Common myeloid progenitor, CD34-positive (primary cell): ENCODE measurements at regions not wholly inside any gene's neighbourhood (a gene's known extent, or its start where the extent isn't known, plus 50 kb on each side); places are given as distances from the start of the nearest gene placed in this dataset.

ENCODE experiments used
- CTCF ChIA-PET: fragments of 350-600 bp; sonication (Branson Sonifier 250); formaldehyde crosslinking; loops from one replicate; lab custom pipeline; 2021; ENCODE audit warnings: antibody characterized with exemption; lab: Charles Lee
- POLR2A ChIA-PET: fragments of 350-600 bp; sonication (Branson Sonifier 250); formaldehyde crosslinking; loops from one replicate; lab custom pipeline; 2021; ENCODE audit warnings: antibody characterized with exemption; lab: Charles Lee
- DNase-seq, 3 donors: peaks; one replicate each; pipeline versions ENCODE4 v3.0.0 to v3.0.0-alpha.2; 2013
- H3K27ac ChIP-seq, 2 experiments: 1 replicate in 1 of 2; 2 replicates in 1 of 2; pipeline ENCODE4 v1.7.0; 2013; ENCODE audit warnings: inconsistent platforms in 2 of 2, low read length in 2 of 2, mild to moderate bottlenecking in 2 of 2, low read depth in 1 of 2, moderate library complexity in 1 of 2; ENCODE audit not compliant: severe bottlenecking in 2 of 2, insufficient read depth in 1 of 2, poor library complexity in 1 of 2
- H3K27me3 ChIP-seq, 5 experiments: replicated peaks in 2 of 5; 1 replicate in 3 of 5; 2 replicates in 2 of 5; pipeline versions ENCODE4 v1.6.1 to v1.7.0; 2013; ENCODE audit warnings: low read length in 4 of 5, mild to moderate bottlenecking in 2 of 5, moderate library complexity in 2 of 5, inconsistent platforms in 1 of 5; ENCODE audit not compliant: insufficient read depth in 5 of 5, control insufficient read depth in 4 of 5
- H3K36me3 ChIP-seq, 4 experiments: 1 replicate in 2 of 4; 2 replicates in 2 of 4; pipeline versions ENCODE4 v1.6.1 to v1.7.0; 2013; ENCODE audit warnings: low read length in 3 of 4, control low read depth in 1 of 4, mild to moderate bottlenecking in 1 of 4; ENCODE audit not compliant: control insufficient read depth in 4 of 4, insufficient read depth in 4 of 4
- H3K4me1 ChIP-seq, 4 experiments: 1 replicate in 3 of 4; 2 replicates in 1 of 4; pipeline versions ENCODE4 v1.6.1 to v1.7.1; 2013; ENCODE audit warnings: low read length in 3 of 4, mild to moderate bottlenecking in 3 of 4, control low read depth in 1 of 4, inconsistent platforms in 1 of 4, moderate library complexity in 1 of 4; ENCODE audit not compliant: control insufficient read depth in 4 of 4, insufficient read depth in 4 of 4; ENCODE audit errors: control extremely low read depth in 1 of 4
- H3K4me3 ChIP-seq, 7 experiments: 1 replicate in 4 of 7; 2 replicates in 3 of 7; pipeline versions ENCODE4 v1.5.1 to v1.7.0; 2013; ENCODE audit warnings: mild to moderate bottlenecking in 7 of 7, low read length in 6 of 7, moderate library complexity in 6 of 7, inconsistent platforms in 2 of 7, low read depth in 2 of 7, control low read depth in 1 of 7; ENCODE audit not compliant: insufficient read depth in 4 of 7, control insufficient read depth in 1 of 7; ENCODE audit errors: extremely low read depth in 1 of 7
- H3K9me3 ChIP-seq, 5 experiments: 1 replicate in 4 of 5; 2 replicates in 1 of 5; pipeline versions ENCODE4 v1.6.1 to v1.7.1; 2013; ENCODE audit warnings: low read length in 4 of 5, mild to moderate bottlenecking in 2 of 5, inconsistent platforms in 1 of 5, low read depth in 1 of 5, moderate library complexity in 1 of 5; ENCODE audit not compliant: control insufficient read depth in 4 of 5, insufficient read depth in 2 of 5; ENCODE audit errors: control extremely low read depth in 1 of 5
- WGBS: methylation state at CpG from one replicate; pipeline ENCODE4 v1.1.5; 2013; ENCODE audit not compliant: insufficient coverage; 5-methylcytosine and 5-hydroxymethylcytosine counted together

DNA sequence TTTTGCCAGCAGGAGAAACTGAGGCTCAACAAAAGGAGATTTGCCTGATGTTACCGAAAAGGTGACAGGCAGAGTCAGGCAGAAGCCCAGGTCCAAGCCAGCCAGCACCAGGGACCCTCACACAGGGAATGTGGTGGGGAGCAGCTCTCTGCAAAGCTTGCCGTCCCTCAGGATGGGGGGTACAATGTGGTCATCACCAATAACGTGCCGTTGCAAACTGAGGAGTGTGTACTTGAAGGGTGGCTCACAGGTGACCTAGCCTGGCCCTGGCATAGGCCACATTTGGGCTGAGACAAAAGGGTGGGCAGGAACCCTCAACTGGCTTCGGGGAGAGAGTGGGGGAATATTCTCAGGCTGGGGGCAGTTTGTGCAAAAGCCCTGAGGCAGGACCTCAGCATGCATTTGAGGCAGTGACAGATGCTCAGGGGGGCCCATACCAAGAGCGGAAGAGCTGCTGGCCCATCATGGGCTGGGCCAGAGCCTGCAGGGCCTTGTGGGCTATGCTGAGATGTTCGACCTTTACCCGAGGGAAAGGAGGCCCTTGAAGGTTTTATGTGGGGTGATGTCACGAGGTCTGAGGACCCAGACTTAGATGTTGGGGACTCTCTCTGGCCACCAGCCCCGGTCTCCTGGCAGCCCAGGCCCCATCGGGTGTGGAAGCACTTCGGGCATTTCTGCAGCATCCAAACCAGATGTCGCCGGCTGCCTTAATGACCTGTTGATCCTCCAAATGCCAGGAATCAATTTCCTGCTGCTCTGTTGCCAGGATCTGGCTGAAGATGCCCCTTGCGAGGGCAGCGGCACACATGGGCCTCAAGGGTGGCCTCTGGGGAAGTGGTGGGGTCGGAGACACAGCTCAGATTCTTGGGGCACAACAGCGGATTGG, 57.4 kb upstream of the SHISAL1 start:
- peaks cover 0 to 12% (median 0%) of the 10 kb centered on the region in 5 experiments for H3K9me3 ChIP-seq
- H3K4me3 ChIP-seq: no peak overlapping the region
- no peak for DNase-seq
- no peak overlapping the region for H3K27ac ChIP-seq
- H3K27me3 ChIP-seq: peaks cover 0 to 6% (median 2%) of the 10 kb centered on the region in 5 experiments
- WGBS: 94% methylated on average over 17 of the region's 18 CpGs
- no peaks in the 10 kb centered on the region for H3K4me1 ChIP-seq
- H3K36me3 ChIP-seq: no peaks in the 10 kb centered on the region
- ChIA-PET POLR2A (no interaction called here), CTCF (interaction anchor here (1.0 kb wide), 1 partner anchor 10 kb away, joined by 3 read pairs; no protein-coding TSS in a partner anchor)

- WGBS: 72% methylated on average over 15 of the region's 15 CpGs
- no peak overlapping the region for H3K27ac ChIP-seq
- no peak overlapping the region for H3K4me3 ChIP-seq
- no peak for DNase-seq
- ChIA-PET POLR2A (no interaction called here), CTCF (no interaction called here)
- peaks cover 0 to 6% (median 0%) of the 10 kb centered on the region in 5 experiments for H3K9me3 ChIP-seq
- peaks cover 0 to 12% (median 2%) of the 10 kb centered on the region in 5 experiments for H3K27me3 ChIP-seq
- H3K36me3 ChIP-seq: no peaks in the 10 kb centered on the region
- no peaks in the 10 kb centered on the region for H3K4me1 ChIP-seq
Measured at GRCh38 chr22:44369293-44369661, 56.5 kb upstream of the SHISAL1 start.

GRCh38 chr22:44368611-44369292, 56.0 kb upstream of the SHISAL1 start:
- Histone ChIP-seq H3K36me3 (no peaks in the 10 kb centered on the region), H3K4me3 (no peak overlapping the region), H3K27me3 (peaks cover 0 to 12% (median 2%) of the 10 kb centered on the region in 5 experiments), H3K27ac (no peak overlapping the region), H3K4me1 (no peaks in the 10 kb centered on the region), H3K9me3 (peaks cover 0 to 3% (median 0%) of the 10 kb centered on the region in 5 experiments)
- CTCF ChIA-PET: no interaction called here
- no peak for DNase-seq
- 93% methylated on average over 15 of the region's 16 CpGs for WGBS
- POLR2A ChIA-PET: no interaction called here

DNA sequence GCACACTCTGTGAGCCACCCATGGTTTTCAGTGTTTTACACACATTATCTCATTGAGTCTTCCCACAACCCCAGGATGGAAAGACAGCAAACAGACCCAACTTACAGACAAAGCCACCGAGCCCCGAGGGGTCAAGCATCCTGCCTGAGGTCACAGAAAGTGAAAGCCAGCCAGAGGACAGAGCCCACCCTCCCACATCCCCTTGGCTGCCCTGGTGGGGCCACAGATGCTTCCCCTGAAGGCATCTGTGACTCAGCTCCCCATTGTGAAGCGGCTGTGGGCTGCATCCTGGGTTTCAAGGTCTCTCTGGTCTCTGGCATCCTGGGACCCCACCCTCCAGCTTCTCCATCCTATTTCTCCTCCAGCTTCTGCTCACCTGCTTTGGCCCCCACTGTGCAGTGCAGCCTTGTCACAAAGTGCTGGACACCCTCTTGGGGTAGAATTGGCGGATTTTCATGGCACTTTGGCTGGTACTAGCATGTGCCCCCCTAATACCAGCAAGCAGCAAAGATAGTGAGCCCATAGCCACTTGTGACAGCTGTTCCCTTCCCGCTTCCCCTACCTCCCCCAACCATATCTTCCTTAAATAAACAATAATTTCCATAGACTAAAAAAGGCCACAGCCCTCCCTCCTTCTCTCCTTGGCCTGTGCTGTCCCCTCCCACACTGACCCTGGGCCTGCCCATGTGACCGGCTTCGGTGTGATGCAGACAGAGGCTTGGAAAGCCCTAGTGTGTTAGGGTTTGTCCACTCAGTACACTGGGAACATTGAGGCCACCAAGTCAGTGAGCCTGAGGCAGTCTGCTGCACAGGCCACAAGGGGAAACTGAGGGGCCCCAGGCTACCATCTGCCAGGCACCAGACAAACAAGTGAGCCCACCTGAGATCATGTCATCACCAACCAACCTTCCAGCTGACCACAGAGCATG, 53.9 kb upstream of the SHISAL1 start:
- no peaks in the 10 kb centered on the region for H3K36me3 ChIP-seq
- POLR2A ChIA-PET: interaction anchor here (0.7 kb wide), 1 partner anchor 70 kb away, joined by 3 read pairs; no protein-coding TSS in a partner anchor
- peaks cover 0 to 12% (median 2%) of the 10 kb centered on the region in 5 experiments for H3K27me3 ChIP-seq
- DNase-seq: no peak
- CTCF ChIA-PET: no interaction called here
- 75% methylated on average over 4 of the region's 7 CpGs for WGBS
- no peaks in the 10 kb centered on the region for H3K4me1 ChIP-seq
- no peak overlapping the region for H3K27ac ChIP-seq
- H3K4me3 ChIP-seq: no peak overlapping the region
- no peaks in the 10 kb centered on the region for H3K9me3 ChIP-seq

- POLR2A ChIA-PET: no interaction called here
- Histone ChIP-seq H3K4me1 (no peaks in the 10 kb centered on the region), H3K9me3 (no peaks in the 10 kb centered on the region), H3K4me3 (no peak overlapping the region), H3K27ac (no peak overlapping the region), H3K36me3 (no peaks in the 10 kb centered on the region), H3K27me3 (peaks cover 0 to 12% (median 2%) of the 10 kb centered on the region in 5 experiments)
- DNase-seq: no peak
- CTCF ChIA-PET: interaction anchor here (0.8 kb wide), 1 partner anchor 22 kb away, joined by 3 read pairs; no protein-coding TSS in a partner anchor
- 81% methylated on average over 7 of the region's 9 CpGs for WGBS
Measured at GRCh38 chr22:44365832-44366231, 53.1 kb upstream of the SHISAL1 start.

- WGBS: 85% methylated on average over 6 of the region's 9 CpGs
- Histone ChIP-seq H3K9me3 (no peaks in the 10 kb centered on the region), H3K4me3 (no peak overlapping the region), H3K36me3 (no peaks in the 10 kb centered on the region), H3K27me3 (peaks cover 0 to 12% (median 2%) of the 10 kb centered on the region in 5 experiments), H3K4me1 (no peaks in the 10 kb centered on the region), H3K27ac (no peak overlapping the region)
- CTCF ChIA-PET: interaction anchor here (0.8 kb wide), 1 partner anchor 23 kb away, joined by 3 read pairs; no protein-coding TSS in a partner anchor
- POLR2A ChIA-PET: no interaction called here
- no peak for DNase-seq
Measured at GRCh38 chr22:44365191-44365590, 52.4 kb upstream of the SHISAL1 start.
